Right cardiac atrium (tissue), 5 donors: ENCODE measurements at regions not wholly inside any gene's neighbourhood (a gene's known extent, or its start where the extent isn't known, plus 50 kb on each side); places are given as distances from the start of the nearest gene placed in this dataset.
A peak's percentile ranks its signal among the peaks of the same experiment; 100 is the strongest.

Experiments
- ATAC-seq, 2 donors: fragments of 200-7000 bp; cut with Tn5 transposase; one replicate each; pipeline versions ENCODE4 v1.8.0 to v1.9.1; 2020; ENCODE audit warnings: moderate library complexity in 2 of 2, mild to moderate bottlenecking in 1 of 2
- DNase-seq, 3 donors: peaks; one replicate each; pipeline ENCODE4 v3.0.0-alpha.2; 2020
- H3K27ac ChIP-seq: one replicate; pipeline ENCODE4 v1.5.1; 2013; ENCODE audit warnings: mild to moderate bottlenecking, low read length, control low read depth, moderate library complexity
- H3K27me3 ChIP-seq: one replicate; pipeline ENCODE4 v1.6.1; 2013; ENCODE audit not compliant: control insufficient read depth, insufficient read depth
- H3K4me1 ChIP-seq: one replicate; pipeline ENCODE4 v1.6.1; 2013; ENCODE audit warnings: low read length; ENCODE audit not compliant: control insufficient read depth, insufficient read depth
- H3K4me3 ChIP-seq: one replicate; pipeline ENCODE4 v1.5.1; 2013; ENCODE audit warnings: low read length, control low read depth
- H3K9me3 ChIP-seq: one replicate; pipeline ENCODE4 v1.6.1; 2013; ENCODE audit warnings: low read length; ENCODE audit not compliant: control insufficient read depth
- WGBS: extraction: QIAGEN DNeasy Blood & Tissue Kit; methylation state at CpG from one replicate; pipeline ENCODE4 v1.1.7; 2013; 5-methylcytosine and 5-hydroxymethylcytosine counted together
- intact Hi-C, 4 donors: fragments of 100-400 bp; cut with DNase I; formaldehyde crosslinking; loops; one replicate each; pipeline versions ENCODE4 v1.11.0 to v1.14.0; 2022 to 2023
- donor health status: healthy with polysubstance abuse.
- donor health status: DM: no; HTN: yes; CAD: no.
- donor health status: DM: no; HTN: no; CAD: no.
- donor health status: DM: no; HTN: yes; CAD: no; lungs with severe emphysema.
- donor health status: DM: yes; HTN: yes; CAD: no.

GRCh38 chr14:105847400-105847799 lies 321.0 kb downstream of the TMEM121 start:
- no peaks in the 10 kb centered on the region for H3K4me1 ChIP-seq
- 85% methylated on average over 14 of the region's 14 CpGs for WGBS
- H3K27me3 ChIP-seq = no peaks in the 10 kb centered on the region
- H3K9me3 ChIP-seq = no peaks in the 10 kb centered on the region
- no peak overlapping the region for H3K27ac ChIP-seq
- ATAC-seq (no peak), DNase-seq (peak in 1 of 3 donors; percentile 3)
- intact Hi-C loops = no loop called here
- no peak overlapping the region for H3K4me3 ChIP-seq

GRCh38 chr14:105848570-105848969 lies 322.2 kb downstream of the TMEM121 start:
- Histone ChIP-seq H3K4me3 (no peak overlapping the region), H3K27ac (no peak overlapping the region), H3K4me1 (no peaks in the 10 kb centered on the region), H3K9me3 (no peaks in the 10 kb centered on the region), H3K27me3 (no peaks in the 10 kb centered on the region)
- 57% methylated on average over 2 of the region's 2 CpGs for WGBS
- DNase-seq = no peak
- intact Hi-C loops = no loop called here
- no peak for ATAC-seq

- no peak for ATAC-seq
- Histone ChIP-seq H3K4me1 (no peaks in the 10 kb centered on the region), H3K27ac (no peak overlapping the region), H3K9me3 (no peaks in the 10 kb centered on the region), H3K27me3 (no peaks in the 10 kb centered on the region), H3K4me3 (no peak overlapping the region)
- intact Hi-C loops = no loop called here
- DNase-seq = peak in 1 of 3 donors; percentile 4
- 66% methylated on average over 10 of the region's 11 CpGs for WGBS
Measured at GRCh38 chr14:105849933-105850626, 323.7 kb downstream of the TMEM121 start.

- H3K27ac ChIP-seq = no peak overlapping the region
- WGBS = 87% methylated on average over 27 of the region's 27 CpGs
- no peaks in the 10 kb centered on the region for H3K9me3 ChIP-seq
- no peaks in the 10 kb centered on the region for H3K27me3 ChIP-seq
- no peak overlapping the region for H3K4me3 ChIP-seq
- H3K4me1 ChIP-seq = no peaks in the 10 kb centered on the region
- intact Hi-C loops = no loop called here
- ATAC-seq (no peak), DNase-seq (peak in 1 of 3 donors; percentile 4)
Measured at GRCh38 chr14:105850853-105851581, 324.6 kb downstream of the TMEM121 start.

GRCh38 chr14:105851716-105852377 lies 325.5 kb downstream of the TMEM121 start:
- WGBS = 85% methylated on average over 26 of the region's 26 CpGs
- no peaks in the 10 kb centered on the region for H3K27me3 ChIP-seq
- peak in 2 of 3 donors; percentile 5 to 50 for DNase-seq
- no peaks in the 10 kb centered on the region for H3K9me3 ChIP-seq
- intact Hi-C loops = no loop called here
- H3K4me3 ChIP-seq = no peak overlapping the region
- no peak for ATAC-seq
- H3K4me1 ChIP-seq = no peaks in the 10 kb centered on the region
- H3K27ac ChIP-seq = no peak overlapping the region

GRCh38 chr14:105852378-105853088 lies 326.1 kb downstream of the TMEM121 start:
- Histone ChIP-seq H3K4me3 (no peak overlapping the region), H3K9me3 (no peaks in the 10 kb centered on the region), H3K27ac (no peak overlapping the region), H3K4me1 (no peaks in the 10 kb centered on the region), H3K27me3 (no peaks in the 10 kb centered on the region)
- WGBS = 81% methylated on average over 17 of the region's 17 CpGs
- DNase-seq = peak in 1 of 3 donors; percentile 4
- intact Hi-C loops = no loop called here
- ATAC-seq = no peak

GRCh38 chr14:105853089-105853906 lies 326.9 kb downstream of the TMEM121 start:
- H3K4me1 ChIP-seq = no peaks in the 10 kb centered on the region
- no peaks in the 10 kb centered on the region for H3K9me3 ChIP-seq
- intact Hi-C loops = no loop called here
- no peaks in the 10 kb centered on the region for H3K27me3 ChIP-seq
- 91% methylated on average over 16 of the region's 16 CpGs for WGBS
- peak in 2 of 3 donors; percentile 8 to 51 for DNase-seq
- H3K4me3 ChIP-seq = no peak overlapping the region
- no peak overlapping the region for H3K27ac ChIP-seq
- ATAC-seq = no peak

- WGBS = 84% methylated on average over 25 of the region's 25 CpGs
- DNase-seq = no peak
- H3K4me3 ChIP-seq = no peak overlapping the region
Measured at GRCh38 chr14:105853907-105854599, 327.7 kb downstream of the TMEM121 start.

GRCh38 chr14:105854600-105855245 lies 328.3 kb downstream of the TMEM121 start:
- DNase-seq (peak in 1 of 3 donors; percentile 48), ATAC-seq (no peak)
- H3K9me3 ChIP-seq = no peaks in the 10 kb centered on the region
- no peak overlapping the region for H3K4me3 ChIP-seq
- intact Hi-C loops = no loop called here
- H3K4me1 ChIP-seq = no peaks in the 10 kb centered on the region
- WGBS = 87% methylated on average over 26 of the region's 26 CpGs
- no peaks in the 10 kb centered on the region for H3K27me3 ChIP-seq
- H3K27ac ChIP-seq = no peak overlapping the region

More at GRCh38 chr14:105853907-105854599, 327.7 kb downstream of the TMEM121 start:
- Histone ChIP-seq H3K27ac (no peak overlapping the region), H3K4me1 (no peaks in the 10 kb centered on the region), H3K9me3 (no peaks in the 10 kb centered on the region), H3K27me3 (no peaks in the 10 kb centered on the region)
- no peak for ATAC-seq
- intact Hi-C loops = no loop called here
